NB4 (cell line): ENCODE measurements at regions not wholly inside any gene's neighbourhood (a gene's known extent, or its start where the extent isn't known, plus 50 kb on each side); places are given as distances from the start of the nearest gene placed in this dataset.
"Not testable (repeated sequence)": the region's sequence is repeated elsewhere in the genome, so short reads cannot be mapped to it uniquely, and the experiment has no call there.

Experiments used
- POLR2A ChIP-seq: IDR thresholded peaks from 2 replicates; pipeline ENCODE4 v1.6.1; 2011; ENCODE audit warnings: mild to moderate bottlenecking; ENCODE audit not compliant: insufficient read length; ENCODE audit errors: extremely low read depth
- TF ChIP-seq, protein P1 (sequence below): IDR thresholded peaks from one replicate; pipeline ENCODE4 v1.5.1; 2012; ENCODE audit warnings: low read depth, low read length

- TF ChIP-seq, protein P1, sequence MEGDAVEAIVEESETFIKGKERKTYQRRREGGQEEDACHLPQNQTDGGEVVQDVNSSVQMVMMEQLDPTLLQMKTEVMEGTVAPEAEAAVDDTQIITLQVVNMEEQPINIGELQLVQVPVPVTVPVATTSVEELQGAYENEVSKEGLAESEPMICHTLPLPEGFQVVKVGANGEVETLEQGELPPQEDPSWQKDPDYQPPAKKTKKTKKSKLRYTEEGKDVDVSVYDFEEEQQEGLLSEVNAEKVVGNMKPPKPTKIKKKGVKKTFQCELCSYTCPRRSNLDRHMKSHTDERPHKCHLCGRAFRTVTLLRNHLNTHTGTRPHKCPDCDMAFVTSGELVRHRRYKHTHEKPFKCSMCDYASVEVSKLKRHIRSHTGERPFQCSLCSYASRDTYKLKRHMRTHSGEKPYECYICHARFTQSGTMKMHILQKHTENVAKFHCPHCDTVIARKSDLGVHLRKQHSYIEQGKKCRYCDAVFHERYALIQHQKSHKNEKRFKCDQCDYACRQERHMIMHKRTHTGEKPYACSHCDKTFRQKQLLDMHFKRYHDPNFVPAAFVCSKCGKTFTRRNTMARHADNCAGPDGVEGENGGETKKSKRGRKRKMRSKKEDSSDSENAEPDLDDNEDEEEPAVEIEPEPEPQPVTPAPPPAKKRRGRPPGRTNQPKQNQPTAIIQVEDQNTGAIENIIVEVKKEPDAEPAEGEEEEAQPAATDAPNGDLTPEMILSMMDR = not testable (repeated sequence)
- TF ChIP-seq POLR2A = not testable (repeated sequence)
Observed at GRCh38 chr9:41280299-41281238, 91.5 kb upstream of the ZNG1F start.
